Osteoblast (primary cell): ENCODE measurements at regions not wholly inside any gene's neighbourhood (a gene's known extent, or its start where the extent isn't known, plus 50 kb on each side); places are given as distances from the start of the nearest gene placed in this dataset.

ENCODE experiments used
- DNase-seq: peaks from one replicate; pipeline ENCODE4 v3.0.0; 2011; ENCODE audit warnings: low spot score, mixed read lengths; ENCODE audit not compliant: insufficient read length; ENCODE audit errors: missing footprints
- H2AFZ ChIP-seq: 2 replicates; pipeline ENCODE4 v1.6.0; 2011; ENCODE audit warnings: mild to moderate bottlenecking, low read length
- H3K27ac ChIP-seq: 2 replicates; pipeline ENCODE4 v1.5.1; 2011; ENCODE audit warnings: mild to moderate bottlenecking, low read depth, low read length, moderate library complexity
- H3K27me3 ChIP-seq: 2 replicates; pipeline ENCODE4 v1.6.0; 2012; ENCODE audit warnings: mild to moderate bottlenecking, control low read depth, inconsistent platforms, low read length, moderate library complexity; ENCODE audit not compliant: insufficient read depth
- H3K36me3 ChIP-seq: 2 replicates; pipeline ENCODE4 v1.5.1; 2011; ENCODE audit warnings: mild to moderate bottlenecking, low read length, control low read depth, moderate library complexity; ENCODE audit not compliant: insufficient read depth
- H3K4me1 ChIP-seq: 2 replicates; pipeline ENCODE4 v1.5.1; 2011; ENCODE audit warnings: mild to moderate bottlenecking, low read length, control low read depth, moderate library complexity; ENCODE audit not compliant: insufficient read depth
- H3K4me2 ChIP-seq: 2 replicates; pipeline ENCODE4 v1.6.0; 2011; ENCODE audit warnings: mild to moderate bottlenecking, low read length; ENCODE audit not compliant: insufficient read depth
- H3K4me3 ChIP-seq: fragments of 200-600 bp; sonication (generic); 3 replicates; pipeline ENCODE4 v1.5.1; 2012; ENCODE audit warnings: mild to moderate bottlenecking, low read length, inconsistent platforms; ENCODE audit not compliant: insufficient read depth
- H3K79me2 ChIP-seq: 2 replicates; pipeline ENCODE4 v1.6.0; 2012; ENCODE audit warnings: mild to moderate bottlenecking, low read length, control low read depth, inconsistent platforms; ENCODE audit not compliant: insufficient read depth
- H3K9me3 ChIP-seq: 2 replicates; pipeline ENCODE4 v1.5.1; 2011; ENCODE audit warnings: low read depth, low read length, control low read depth
- H4K20me1 ChIP-seq: 2 replicates; pipeline ENCODE4 v1.6.0; 2012; ENCODE audit warnings: mild to moderate bottlenecking, low read length, control low read depth; ENCODE audit not compliant: insufficient read depth
- CTCF ChIP-seq: IDR thresholded peaks from 2 replicates; pipeline ENCODE4 v1.5.1; 2011; ENCODE audit warnings: mild to moderate bottlenecking, low read depth, low read length, moderate library complexity; ENCODE audit errors: extremely low read depth

GRCh38 chr6:120096696-120097260 lies 747.2 kb upstream of the MAN1A1 start:
- Histone ChIP-seq H3K4me2 (no peak overlapping the region), H3K27ac (no peak overlapping the region), H4K20me1 (no peaks in the 10 kb centered on the region), H3K4me3 (no peak overlapping the region), H3K9me3 (no peaks in the 10 kb centered on the region), H3K27me3 (no peaks in the 10 kb centered on the region), H3K4me1 (no peaks in the 10 kb centered on the region), H2AFZ (no peak overlapping the region), H3K79me2 (no peaks in the 10 kb centered on the region), H3K36me3 (no peaks in the 10 kb centered on the region)
- TF ChIP-seq CTCF: no peak
- DNase-seq: no peak

GRCh38 chr6:120083186-120083585 lies 733.6 kb upstream of the MAN1A1 start:
- Histone ChIP-seq H3K4me3 (no peak overlapping the region), H3K79me2 (no peaks in the 10 kb centered on the region), H3K4me1 (no peaks in the 10 kb centered on the region), H2AFZ (no peak overlapping the region), H3K27ac (no peak overlapping the region), H3K27me3 (no peaks in the 10 kb centered on the region), H3K9me3 (no peaks in the 10 kb centered on the region), H3K4me2 (no peak overlapping the region), H3K36me3 (no peaks in the 10 kb centered on the region), H4K20me1 (no peaks in the 10 kb centered on the region)
- no peak for TF ChIP-seq CTCF
- DNase-seq: no peak

- H3K9me3 ChIP-seq: no peaks in the 10 kb centered on the region
- no peak overlapping the region for H3K4me2 ChIP-seq
- no peak for TF ChIP-seq CTCF
- H3K27me3 ChIP-seq: no peaks in the 10 kb centered on the region
- no peaks in the 10 kb centered on the region for H3K4me1 ChIP-seq
- H3K36me3 ChIP-seq: no peaks in the 10 kb centered on the region
- no peak overlapping the region for H2AFZ ChIP-seq
- no peaks in the 10 kb centered on the region for H4K20me1 ChIP-seq
- no peak overlapping the region for H3K27ac ChIP-seq
- no peak for DNase-seq
- H3K79me2 ChIP-seq: no peaks in the 10 kb centered on the region
- H3K4me3 ChIP-seq: no peak overlapping the region
These were observed 727.9 kb upstream of the MAN1A1 start for GRCh38 chr6:120077489-120077888.

GRCh38 chr6:120058410-120058809 lies 708.8 kb upstream of the MAN1A1 start:
- H3K27ac ChIP-seq: no peak overlapping the region
- DNase-seq: no peak
- H4K20me1 ChIP-seq: no peaks in the 10 kb centered on the region
- H3K9me3 ChIP-seq: no peaks in the 10 kb centered on the region
- TF ChIP-seq CTCF: no peak
- no peak overlapping the region for H3K4me3 ChIP-seq
- no peak overlapping the region for H2AFZ ChIP-seq
- no peaks in the 10 kb centered on the region for H3K4me1 ChIP-seq
- H3K27me3 ChIP-seq: no peaks in the 10 kb centered on the region
- no peak overlapping the region for H3K4me2 ChIP-seq
- no peaks in the 10 kb centered on the region for H3K36me3 ChIP-seq
- no peaks in the 10 kb centered on the region for H3K79me2 ChIP-seq
